Lower lobe of right lung (tissue), 2 donors: ENCODE measurements at regions not wholly inside any gene's neighbourhood (a gene's known extent, or its start where the extent isn't known, plus 50 kb on each side); places are given as distances from the start of the nearest gene placed in this dataset.

Source experiments
- ATAC-seq, 2 donors: fragments of 200-7000 bp; cut with Tn5 transposase; one replicate each; pipeline ENCODE4 v1.9.1; 2020 to 2022; ENCODE audit warnings: mild to moderate bottlenecking in 2 of 2, moderate library complexity in 2 of 2
- DNase-seq: peaks from one replicate; pipeline ENCODE4 v3.0.0-alpha.2; 2020
- H3K27ac ChIP-seq: fragments of 200-600 bp; one replicate; pipeline ENCODE4 v1.8.0; 2022
- H3K27me3 ChIP-seq: fragments of 200-600 bp; one replicate; pipeline ENCODE4 v1.8.0; 2022; ENCODE audit warnings: low read depth
- H3K36me3 ChIP-seq: fragments of 200-600 bp; one replicate; pipeline ENCODE4 v1.8.0; 2022; ENCODE audit warnings: mild to moderate bottlenecking
- H3K4me1 ChIP-seq: fragments of 200-600 bp; one replicate; pipeline ENCODE4 v1.8.0; 2022
- H3K4me3 ChIP-seq: fragments of 200-600 bp; one replicate; pipeline ENCODE4 v1.8.0; 2022; ENCODE audit warnings: mild to moderate bottlenecking
- H3K9me3 ChIP-seq: fragments of 200-600 bp; one replicate; pipeline ENCODE4 v1.8.0; 2022
- intact Hi-C: fragments of 100-400 bp; cut with DNase I; formaldehyde crosslinking; loops from one replicate; pipeline ENCODE4 v1.11.0; 2022
- TF ChIP-seq, protein P1 (sequence below): fragments of 200-600 bp; IDR thresholded peaks from one replicate; pipeline ENCODE4 v1.8.0; 2022; ENCODE audit warnings: antibody characterized with exemption, mild to moderate bottlenecking
- donor health status: DM: no; HTN: yes; CAD: no; lungs with severe emphysema.

DNA sequence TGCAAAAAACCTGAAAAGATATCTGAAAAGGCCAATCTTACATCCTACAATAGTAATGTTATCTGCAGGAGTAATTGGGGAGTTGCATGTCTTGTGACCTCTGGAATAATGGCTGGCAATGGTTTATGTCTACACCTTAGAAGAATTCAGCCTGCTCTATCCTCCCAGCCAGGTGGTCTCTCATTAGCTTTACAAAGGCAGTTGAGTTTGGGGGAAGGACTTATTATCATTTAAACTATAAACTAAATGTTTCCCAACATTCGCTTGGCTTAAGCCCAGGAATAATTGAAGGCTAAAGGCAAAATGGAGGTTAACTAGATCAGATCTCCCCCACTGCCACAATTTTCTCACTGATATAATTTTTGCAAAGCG lies 158.4 kb upstream of the SFSWAP start:
- Histone ChIP-seq H3K4me1 (no peaks in the 10 kb centered on the region), H3K4me3 (no peak overlapping the region), H3K27ac (no peak overlapping the region), H3K9me3 (no peaks in the 10 kb centered on the region), H3K36me3 (no peaks in the 10 kb centered on the region), H3K27me3 (peaks cover 7% of the 10 kb centered on the region)
- ATAC-seq (no peak), DNase-seq (no peak)
- intact Hi-C loops: no loop called here
- TF ChIP-seq, protein P1, sequence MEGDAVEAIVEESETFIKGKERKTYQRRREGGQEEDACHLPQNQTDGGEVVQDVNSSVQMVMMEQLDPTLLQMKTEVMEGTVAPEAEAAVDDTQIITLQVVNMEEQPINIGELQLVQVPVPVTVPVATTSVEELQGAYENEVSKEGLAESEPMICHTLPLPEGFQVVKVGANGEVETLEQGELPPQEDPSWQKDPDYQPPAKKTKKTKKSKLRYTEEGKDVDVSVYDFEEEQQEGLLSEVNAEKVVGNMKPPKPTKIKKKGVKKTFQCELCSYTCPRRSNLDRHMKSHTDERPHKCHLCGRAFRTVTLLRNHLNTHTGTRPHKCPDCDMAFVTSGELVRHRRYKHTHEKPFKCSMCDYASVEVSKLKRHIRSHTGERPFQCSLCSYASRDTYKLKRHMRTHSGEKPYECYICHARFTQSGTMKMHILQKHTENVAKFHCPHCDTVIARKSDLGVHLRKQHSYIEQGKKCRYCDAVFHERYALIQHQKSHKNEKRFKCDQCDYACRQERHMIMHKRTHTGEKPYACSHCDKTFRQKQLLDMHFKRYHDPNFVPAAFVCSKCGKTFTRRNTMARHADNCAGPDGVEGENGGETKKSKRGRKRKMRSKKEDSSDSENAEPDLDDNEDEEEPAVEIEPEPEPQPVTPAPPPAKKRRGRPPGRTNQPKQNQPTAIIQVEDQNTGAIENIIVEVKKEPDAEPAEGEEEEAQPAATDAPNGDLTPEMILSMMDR: no peak

GRCh38 chr12:131553096-131553777 lies 157.7 kb upstream of the SFSWAP start:
- TF ChIP-seq, protein P1: no peak
- Histone ChIP-seq H3K4me3 (no peak overlapping the region), H3K27me3 (peaks cover 9% of the 10 kb centered on the region), H3K4me1 (no peaks in the 10 kb centered on the region), H3K9me3 (no peaks in the 10 kb centered on the region), H3K36me3 (no peaks in the 10 kb centered on the region), H3K27ac (no peak overlapping the region)
- ATAC-seq (no peak), DNase-seq (no peak)
- intact Hi-C loops: no loop called here

DNA sequence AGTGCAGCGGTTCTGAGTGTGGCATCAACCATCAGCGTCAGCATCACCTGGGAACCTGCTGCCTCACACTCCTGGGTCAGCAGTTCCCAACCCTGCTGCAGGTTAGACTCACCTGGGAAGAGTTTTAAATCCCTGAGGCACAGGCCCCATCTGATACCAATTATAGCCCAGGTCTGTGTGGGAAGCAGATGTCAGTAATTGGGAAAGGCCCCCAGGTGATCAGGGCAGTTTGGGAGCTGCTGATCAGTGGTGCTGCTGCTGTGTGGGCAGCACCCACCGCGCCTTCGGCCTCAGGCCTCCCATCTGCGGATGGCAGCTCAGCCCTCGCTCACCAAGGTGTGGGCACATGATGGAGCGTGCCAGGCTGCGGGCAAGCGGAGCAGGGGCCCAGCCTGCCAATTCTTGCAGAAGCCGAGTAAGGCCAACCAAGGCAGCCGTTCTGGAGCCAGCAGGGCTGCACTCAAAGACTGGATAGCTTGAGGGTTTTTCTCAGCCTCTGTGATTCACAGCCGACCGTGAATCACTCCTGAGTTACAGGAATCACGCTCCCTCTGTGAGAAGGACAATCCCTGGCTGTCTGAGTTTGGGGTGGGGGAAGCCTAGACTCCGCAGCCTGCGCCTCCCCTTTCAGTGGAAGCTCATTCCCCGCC lies 155.6 kb upstream of the SFSWAP start:
- ATAC-seq: no peak
- TF ChIP-seq, protein P1: no peak
- Histone ChIP-seq H3K4me1 (no peaks in the 10 kb centered on the region), H3K36me3 (no peaks in the 10 kb centered on the region), H3K27ac (no peak overlapping the region), H3K27me3 (peaks cover 10% of the 10 kb centered on the region), H3K9me3 (no peaks in the 10 kb centered on the region), H3K4me3 (no peak overlapping the region)
- intact Hi-C loops: no loop called here
- no peak for DNase-seq

GRCh38 chr12:131555866-131556265 lies 155.0 kb upstream of the SFSWAP start:
- Histone ChIP-seq H3K9me3 (no peaks in the 10 kb centered on the region), H3K27me3 (peaks cover 10% of the 10 kb centered on the region), H3K4me1 (no peaks in the 10 kb centered on the region), H3K4me3 (no peak overlapping the region), H3K36me3 (no peaks in the 10 kb centered on the region), H3K27ac (no peak overlapping the region)
- DNase-seq: no peak
- intact Hi-C loops: no loop called here
- TF ChIP-seq, protein P1: no peak
- ATAC-seq: no peak

DNA sequence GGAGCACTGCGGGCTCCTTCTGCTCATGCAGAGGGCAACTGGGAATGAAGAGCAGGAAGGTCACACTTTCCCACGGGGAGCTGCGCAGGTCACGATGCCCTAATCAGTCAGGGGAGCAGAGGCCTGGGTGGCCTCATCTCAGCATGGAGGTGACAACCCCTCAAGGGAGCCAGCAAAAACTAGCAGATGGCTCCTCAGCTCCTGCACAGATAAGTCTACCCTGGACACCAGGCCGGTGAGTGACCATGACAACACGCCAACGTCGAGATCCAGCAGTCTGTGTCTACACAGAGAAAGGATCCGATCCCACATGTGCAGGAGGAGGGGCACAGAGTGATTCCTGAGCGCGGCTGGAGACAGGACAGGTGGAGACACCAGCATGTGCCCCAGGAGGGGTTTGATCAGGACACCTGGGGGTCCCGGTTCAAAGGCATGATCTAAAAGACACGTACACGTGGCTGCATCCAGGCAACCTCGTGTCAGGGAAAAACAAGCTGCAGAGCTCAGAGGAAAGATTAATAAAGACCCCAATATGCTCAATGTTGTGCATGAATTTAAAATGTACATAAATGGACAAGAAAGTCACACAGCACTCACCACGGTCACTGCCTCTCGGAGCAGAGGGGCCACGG lies 153.7 kb upstream of the SFSWAP start:
- TF ChIP-seq, protein P1: no peak
- ATAC-seq (no peak), DNase-seq (no peak)
- Histone ChIP-seq H3K9me3 (no peaks in the 10 kb centered on the region), H3K4me1 (no peaks in the 10 kb centered on the region), H3K27me3 (peaks cover 10% of the 10 kb centered on the region), H3K4me3 (no peak overlapping the region), H3K36me3 (no peaks in the 10 kb centered on the region), H3K27ac (no peak overlapping the region)
- intact Hi-C loops: no loop called here
